ENCODE measurements at regions not wholly inside any gene's neighbourhood (a gene's known extent, or its start where the extent isn't known, plus 50 kb on each side); places are given as distances from the start of the nearest gene placed in this dataset.

DNA sequence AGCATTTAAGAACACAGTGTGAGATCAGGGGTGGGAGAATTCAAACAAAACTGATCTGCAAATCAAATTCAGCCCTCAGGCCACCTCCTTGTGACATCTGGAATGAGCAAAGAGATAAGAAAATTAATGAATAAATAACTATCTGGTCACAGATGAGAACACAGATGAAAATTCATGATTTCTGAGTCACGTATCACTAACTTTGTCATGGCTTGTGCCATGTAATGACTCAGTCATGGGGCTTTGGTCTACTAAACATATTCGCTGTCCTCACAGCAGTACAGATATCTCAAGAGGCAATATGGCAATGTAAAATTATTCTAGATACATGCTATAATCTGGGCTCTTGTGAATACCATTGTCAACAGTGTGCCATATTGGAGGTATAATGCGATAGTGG is 274.4 kb downstream of the MAN2A1 start:
- TF ChIP-seq CTCF (IDR thresholded peaks at IDR 0.05) (no peak), ZFX (IDR thresholded peaks at IDR 0.05; ENCODE audit: borderline replicate concordance) (no peak)

Data from 22Rv1 (cell line).